Endothelial cell of umbilical vein (primary cell): ENCODE measurements at regions not wholly inside any gene's neighbourhood (a gene's known extent, or its start where the extent isn't known, plus 50 kb on each side); places are given as distances from the start of the nearest gene placed in this dataset.

Source experiments
- BruUV-seq: library from RNA; stranded (reverse); fragments of 400-500 nt; replicated peaks from 2 replicates; lab custom pipeline; 2021; lab: Mats Ljungman, UMichigan
- CTCF ChIA-PET: fragments of 300-600, 350-600 bp; sonication (Branson Sonifier 250); formaldehyde crosslinking; loops from one replicate; lab custom pipeline; 2021; ENCODE audit warnings: antibody characterized with exemption, inconsistent platforms; lab: Charles Lee
- POLR2A ChIA-PET: fragments of 300-600, 350-600 bp; sonication (Branson Sonifier 250); formaldehyde crosslinking; loops from one replicate; lab custom pipeline; 2021; ENCODE audit warnings: antibody characterized with exemption, inconsistent platforms; lab: Charles Lee
- DNase-seq: peaks from one replicate; pipeline ENCODE4 v3.0.0-alpha.2; 2011; ENCODE audit warnings: low read depth, low spot score
- FAIRE-seq: peaks from 2 replicates; lab custom pipeline; 2011; peaks lifted over from hg19 to GRCh38; lab: Jason Lieb, UNC
- H2AFZ ChIP-seq: 2 replicates; pipeline ENCODE4 v1.6.0; 2012; ENCODE audit warnings: low read depth, low read length, control low read depth, inconsistent platforms
- H3K27ac ChIP-seq: 2 replicates; pipeline ENCODE4 v1.5.1; 2011; ENCODE audit warnings: low read depth, mild to moderate bottlenecking, control low read depth, low read length, moderate library complexity; ENCODE audit not compliant: insufficient read depth
- H3K27me3 ChIP-seq, 2 experiments: 2 replicates each; pipeline versions ENCODE4 v1.6.0 to v1.6.1; 2011; ENCODE audit warnings: low read length in 2 of 2, mixed read lengths in 1 of 2; ENCODE audit not compliant: control insufficient read depth in 2 of 2, insufficient read depth in 2 of 2
- H3K36me3 ChIP-seq, 2 experiments: 2 replicates in 1 of 2; 3 replicates in 1 of 2; pipeline ENCODE4 v1.5.1; 2011; ENCODE audit warnings: low read length in 2 of 2, mild to moderate bottlenecking in 1 of 2, moderate library complexity in 1 of 2; ENCODE audit not compliant: control insufficient read depth in 2 of 2, insufficient read depth in 2 of 2; ENCODE audit errors: extremely low read depth in 1 of 2
- H3K4me1 ChIP-seq: 3 replicates; pipeline ENCODE4 v1.5.1; 2011; ENCODE audit warnings: mild to moderate bottlenecking, low read length; ENCODE audit not compliant: control insufficient read depth, insufficient read depth; ENCODE audit errors: extremely low read depth
- H3K4me2 ChIP-seq: 2 replicates; pipeline ENCODE4 v1.6.1; 2011; ENCODE audit warnings: low read length, control low read depth, mixed read lengths; ENCODE audit not compliant: insufficient read depth
- H3K4me3 ChIP-seq, 3 experiments: fragments of 200-600 bp in 1 of 3; sonication (generic), shearing (Covaris generic) in 1 of 3; replicated peaks in 1 of 3; 2 replicates each; pipeline ENCODE4 v1.5.1; 2011 to 2016; ENCODE audit warnings: control low read depth in 3 of 3, low read length in 3 of 3, mild to moderate bottlenecking in 2 of 3, inconsistent platforms in 1 of 3, low read depth in 1 of 3, moderate library complexity in 1 of 3; ENCODE audit not compliant: insufficient read depth in 1 of 3
- H3K79me2 ChIP-seq: 2 replicates; pipeline ENCODE4 v1.6.0; 2012; ENCODE audit warnings: low read length, inconsistent platforms; ENCODE audit not compliant: control insufficient read depth, insufficient read depth
- H3K9ac ChIP-seq: replicated peaks from 2 replicates; pipeline ENCODE3; 2011; ENCODE audit warnings: low read length, control low read depth; ENCODE audit not compliant: insufficient read depth; ENCODE audit errors: extremely low read depth
- H3K9me1 ChIP-seq: replicated peaks from 3 replicates; pipeline ENCODE4 v1.6.0; 2011; ENCODE audit warnings: mild to moderate bottlenecking, low read length; ENCODE audit not compliant: control insufficient read depth, insufficient read depth; ENCODE audit errors: extremely low read depth
- H3K9me3 ChIP-seq: replicated peaks from 2 replicates; pipeline ENCODE4 v1.5.1; 2012; ENCODE audit warnings: low read length, inconsistent platforms; ENCODE audit not compliant: control insufficient read depth, insufficient read depth
- H4K20me1 ChIP-seq: replicated peaks from 2 replicates; pipeline ENCODE3; 2011; ENCODE audit warnings: mild to moderate bottlenecking, low read length; ENCODE audit not compliant: control insufficient read depth, insufficient read depth; ENCODE audit errors: extremely low read depth
- CTCF ChIP-seq, 2 donors: IDR thresholded peaks; 1 replicate in 1 of 2; 2 replicates in 1 of 2; pipeline ENCODE4 v1.5.1; 2011; ENCODE audit warnings: low read length in 2 of 2, mild to moderate bottlenecking in 2 of 2, moderate library complexity in 2 of 2, control low read depth in 1 of 2, inconsistent platforms in 1 of 2, low read depth in 1 of 2; ENCODE audit not compliant: insufficient read depth in 1 of 2; ENCODE audit errors: extremely low read depth in 1 of 2
- EZH2 ChIP-seq: IDR thresholded peaks from 2 replicates; pipeline ENCODE4 v1.6.1; 2012; ENCODE audit warnings: borderline replicate concordance, low read depth, mild to moderate bottlenecking, moderate library complexity, low read length, inconsistent platforms; ENCODE audit not compliant: severe bottlenecking
- FOS ChIP-seq: IDR thresholded peaks from 2 replicates; pipeline ENCODE4 v1.6.1; 2011; ENCODE audit warnings: mild to moderate bottlenecking, low read length, moderate library complexity, borderline replicate concordance; ENCODE audit not compliant: insufficient read depth
- GATA2 ChIP-seq: IDR thresholded peaks from 2 replicates; pipeline ENCODE4 v1.7.0; 2011; ENCODE audit warnings: low read depth, mild to moderate bottlenecking, moderate library complexity, mixed read lengths, low read length; ENCODE audit not compliant: insufficient read length, insufficient read depth
- JUN ChIP-seq: IDR thresholded peaks from 2 replicates; pipeline ENCODE4 v1.6.1; 2011; ENCODE audit warnings: borderline replicate concordance, low read depth; ENCODE audit not compliant: insufficient read length, insufficient read depth
- MAX ChIP-seq: IDR thresholded peaks from 2 replicates; pipeline ENCODE4 v1.6.1; 2011; ENCODE audit not compliant: insufficient read depth, insufficient read length
- MYC ChIP-seq: IDR thresholded peaks from one replicate; pipeline ENCODE4 v1.6.1; 2011; ENCODE audit warnings: mild to moderate bottlenecking, low read depth, low read length
- POLR2A ChIP-seq: IDR thresholded peaks from 2 replicates; pipeline ENCODE4 v1.6.1; 2012; ENCODE audit warnings: low read depth, mild to moderate bottlenecking, control low read depth, low read length
- POLR2AphosphoS5 ChIP-seq: IDR thresholded peaks from 2 replicates; pipeline ENCODE4 v1.6.1; 2012; ENCODE audit warnings: low read depth, mild to moderate bottlenecking, control low read depth, low read length, moderate library complexity; ENCODE audit not compliant: insufficient read depth
- dilution Hi-C: fragments of 300-500 bp; cut with MboI; formaldehyde crosslinking; loops from one replicate; pipeline ENCODE4 v1.15.0; 2019; ENCODE audit warnings: low sequenced_read_pairs; ENCODE audit not compliant: extremely low pct_ligation_motif_present
- intact Hi-C: fragments of 100-400 bp; cut with micrococcal nuclease; formaldehyde crosslinking; loops from one replicate; pipeline ENCODE4 v1.10.0; 2022

- Histone ChIP-seq H4K20me1 (no peaks in the 10 kb centered on the region), H3K4me3 (no peak overlapping the region), H3K9me3 (no peaks in the 10 kb centered on the region), H3K27ac (no peak overlapping the region), H3K36me3 (no peaks in the 10 kb centered on the region), H3K4me1 (no peaks in the 10 kb centered on the region), H3K4me2 (no peak overlapping the region), H3K9ac (no peak overlapping the region), H3K27me3 (no peaks in the 10 kb centered on the region), H2AFZ (no peak overlapping the region), H3K79me2 (no peaks in the 10 kb centered on the region), H3K9me1 (no peaks in the 10 kb centered on the region)
- POLR2A ChIA-PET, result no interaction called here
- no TSS peak for BruUV-seq
- FAIRE-seq (no peak), DNase-seq (no peak)
- CTCF ChIA-PET, result no interaction called here
- no peak for TF ChIP-seq POLR2AphosphoS5
- no peak for TF ChIP-seq MAX
- TF ChIP-seq MYC, result no peak
- no peak for TF ChIP-seq POLR2A
- TF ChIP-seq EZH2, result no peak
- TF ChIP-seq FOS, result no peak
- TF ChIP-seq JUN, result no peak
- TF ChIP-seq CTCF (IDR thresholded peaks at IDR 0.05; ENCODE audit: extremely low read depth in 1 of 2, insufficient read depth in 1 of 2, low read depth in 1 of 2, low read length in 2 of 2), result no peak
- TF ChIP-seq GATA2, result no peak
- dilution Hi-C loops (no loop called here), intact Hi-C loops (no loop called here)
These were observed 139.3 kb upstream of the DOK6 start for GRCh38 chr18:69261406-69261805.
